Testis (tissue), 2 donors: ENCODE measurements at regions not wholly inside any gene's neighbourhood (a gene's known extent, or its start where the extent isn't known, plus 50 kb on each side); places are given as distances from the start of the nearest gene placed in this dataset.

Experiments
- DNase-seq: peaks from one replicate; pipeline ENCODE4 v3.0.0-alpha.2; 2019
- H3K27ac ChIP-seq, 2 donors: fragments of 200-600 bp; sonication (generic); one replicate each; pipeline ENCODE4 v1.5.1; 2019
- H3K27me3 ChIP-seq: fragments of 200-600 bp; sonication (generic); one replicate; pipeline ENCODE4 v1.5.1; 2019
- H3K36me3 ChIP-seq: fragments of 200-600 bp; sonication (generic); one replicate; pipeline ENCODE4 v1.5.1; 2017; ENCODE audit warnings: low read depth; ENCODE audit errors: missing control alignments
- H3K4me1 ChIP-seq: fragments of 200-600 bp; sonication (generic); one replicate; pipeline ENCODE4 v1.5.1; 2019
- H3K4me3 ChIP-seq, 2 donors: fragments of 200-600 bp; sonication (generic); one replicate each; pipeline ENCODE4 v1.5.1; 2017 to 2019
- H3K9me3 ChIP-seq: fragments of 200-600 bp; sonication (generic); one replicate; pipeline ENCODE4 v1.5.1; 2017
- POLR2A ChIP-seq: fragments of 450-650 bp; IDR thresholded peaks from one replicate; pipeline ENCODE4 v1.6.1; 2017; ENCODE audit warnings: antibody characterized with exemption, mild to moderate bottlenecking, moderate library complexity
- WGBS, 2 donors: methylation state at CpG; one replicate each; pipeline ENCODE4 v1.1.5; 2018; 5-methylcytosine and 5-hydroxymethylcytosine counted together
- intact Hi-C: fragments of 100-400 bp; cut with DNase I; formaldehyde crosslinking; loops from one replicate; pipeline ENCODE4 v1.15.1; 2023; ENCODE audit warnings: low total_unique reads
- TF ChIP-seq, protein P1 (sequence below), 3 experiments: fragments of 450-650 bp in 2 of 3; fragments of 200-600 bp in 1 of 3; sonication (generic) in 1 of 3; IDR thresholded peaks; one replicate each; pipeline ENCODE4 v1.5.1; 2016 to 2019; ENCODE audit warnings: antibody characterized with exemption in 3 of 3, mild to moderate bottlenecking in 2 of 3, moderate library complexity in 1 of 3

GRCh38 chr1:216827251-216827650 lies 104.0 kb upstream of the ESRRG start:
- Histone ChIP-seq H3K36me3 (no peaks in the 10 kb centered on the region), H3K27me3 (no peaks in the 10 kb centered on the region), H3K9me3 (no peaks in the 10 kb centered on the region), H3K4me3 (no peak overlapping the region), H3K27ac (no peak overlapping the region), H3K4me1 (no peaks in the 10 kb centered on the region)
- intact Hi-C loops, result no loop called here
- 89 to 91% methylated on average over 2 of the region's 2 CpGs for WGBS, 2 donors
- TF ChIP-seq, protein P1, sequence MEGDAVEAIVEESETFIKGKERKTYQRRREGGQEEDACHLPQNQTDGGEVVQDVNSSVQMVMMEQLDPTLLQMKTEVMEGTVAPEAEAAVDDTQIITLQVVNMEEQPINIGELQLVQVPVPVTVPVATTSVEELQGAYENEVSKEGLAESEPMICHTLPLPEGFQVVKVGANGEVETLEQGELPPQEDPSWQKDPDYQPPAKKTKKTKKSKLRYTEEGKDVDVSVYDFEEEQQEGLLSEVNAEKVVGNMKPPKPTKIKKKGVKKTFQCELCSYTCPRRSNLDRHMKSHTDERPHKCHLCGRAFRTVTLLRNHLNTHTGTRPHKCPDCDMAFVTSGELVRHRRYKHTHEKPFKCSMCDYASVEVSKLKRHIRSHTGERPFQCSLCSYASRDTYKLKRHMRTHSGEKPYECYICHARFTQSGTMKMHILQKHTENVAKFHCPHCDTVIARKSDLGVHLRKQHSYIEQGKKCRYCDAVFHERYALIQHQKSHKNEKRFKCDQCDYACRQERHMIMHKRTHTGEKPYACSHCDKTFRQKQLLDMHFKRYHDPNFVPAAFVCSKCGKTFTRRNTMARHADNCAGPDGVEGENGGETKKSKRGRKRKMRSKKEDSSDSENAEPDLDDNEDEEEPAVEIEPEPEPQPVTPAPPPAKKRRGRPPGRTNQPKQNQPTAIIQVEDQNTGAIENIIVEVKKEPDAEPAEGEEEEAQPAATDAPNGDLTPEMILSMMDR (IDR thresholded peaks at IDR 0.05), result no peak
- TF ChIP-seq POLR2A, result no peak
- no peak for DNase-seq

- TF ChIP-seq, protein P1 (IDR thresholded peaks at IDR 0.05), result no peak
- TF ChIP-seq POLR2A, result no peak
- DNase-seq, result no peak
- no peak overlapping the region for H3K4me3 ChIP-seq
- no peaks in the 10 kb centered on the region for H3K9me3 ChIP-seq
- no peaks in the 10 kb centered on the region for H3K36me3 ChIP-seq
- no peaks in the 10 kb centered on the region for H3K4me1 ChIP-seq
- H3K27me3 ChIP-seq, result no peaks in the 10 kb centered on the region
- WGBS, 2 donors, result 84 to 88% methylated on average over 2 of the region's 2 CpGs
- intact Hi-C loops, result no loop called here
- no peak overlapping the region for H3K27ac ChIP-seq
Measured at GRCh38 chr1:216826646-216827045, 103.4 kb upstream of the ESRRG start.

GRCh38 chr1:216826214-216826613 lies 103.0 kb upstream of the ESRRG start:
- TF ChIP-seq, protein P1 (IDR thresholded peaks at IDR 0.05), result no peak
- TF ChIP-seq POLR2A, result no peak
- DNase-seq, result no peak
- H3K4me3 ChIP-seq, result no peak overlapping the region
- H3K27ac ChIP-seq, result no peak overlapping the region
- 69 to 83% methylated on average over 4 of the region's 4 CpGs for WGBS, 2 donors
- no peaks in the 10 kb centered on the region for H3K36me3 ChIP-seq
- H3K27me3 ChIP-seq, result no peaks in the 10 kb centered on the region
- H3K4me1 ChIP-seq, result no peaks in the 10 kb centered on the region
- intact Hi-C loops, result no loop called here
- H3K9me3 ChIP-seq, result no peaks in the 10 kb centered on the region

- WGBS, 2 donors, result 70 to 88% methylated on average over 2 of the region's 2 CpGs
- intact Hi-C loops, result no loop called here
- no peak overlapping the region for H3K4me3 ChIP-seq
Measured at GRCh38 chr1:216825557-216825956, 102.3 kb upstream of the ESRRG start.

GRCh38 chr1:216824511-216824910 lies 101.3 kb upstream of the ESRRG start:
- Histone ChIP-seq H3K9me3 (no peaks in the 10 kb centered on the region), H3K36me3 (no peaks in the 10 kb centered on the region), H3K4me3 (no peak overlapping the region), H3K4me1 (no peaks in the 10 kb centered on the region), H3K27me3 (no peaks in the 10 kb centered on the region), H3K27ac (no peak overlapping the region)
- DNase-seq, result no peak
- 87 to 92% methylated on average over 3 of the region's 3 CpGs for WGBS, 2 donors
- intact Hi-C loops, result no loop called here
- TF ChIP-seq, protein P1 (IDR thresholded peaks at IDR 0.05), result no peak
- no peak for TF ChIP-seq POLR2A

More at GRCh38 chr1:216825557-216825956, 102.3 kb upstream of the ESRRG start:
- Histone ChIP-seq H3K36me3 (no peaks in the 10 kb centered on the region), H3K27ac (no peak overlapping the region), H3K4me1 (no peaks in the 10 kb centered on the region), H3K9me3 (no peaks in the 10 kb centered on the region), H3K27me3 (no peaks in the 10 kb centered on the region)
- DNase-seq, result no peak
- no peak for TF ChIP-seq POLR2A
- TF ChIP-seq, protein P1 (IDR thresholded peaks at IDR 0.05), result no peak
